Endodermal cell (in vitro differentiated cells): ENCODE measurements at regions not wholly inside any gene's neighbourhood (a gene's known extent, or its start where the extent isn't known, plus 50 kb on each side); places are given as distances from the start of the nearest gene placed in this dataset.

Experiments
- DNase-seq: peaks from one replicate; pipeline ENCODE4 v3.0.0-alpha.2; 2017
- H3K27ac ChIP-seq: 2 replicates; pipeline ENCODE4 v1.5.1; 2013; ENCODE audit warnings: mild to moderate bottlenecking, low read depth, low read length, moderate library complexity
- H3K27me3 ChIP-seq: 2 replicates; pipeline ENCODE4 v1.6.1; 2013; ENCODE audit warnings: mild to moderate bottlenecking, low read length, moderate library complexity; ENCODE audit not compliant: insufficient read depth, control insufficient read depth, poor library complexity, severe bottlenecking
- H3K36me3 ChIP-seq: 2 replicates; pipeline ENCODE4 v1.7.0; 2013; ENCODE audit warnings: mild to moderate bottlenecking, low read length, moderate library complexity; ENCODE audit not compliant: control insufficient read depth, insufficient read depth
- H3K4me1 ChIP-seq: one replicate; pipeline ENCODE4 v1.7.0; 2013; ENCODE audit warnings: low read length; ENCODE audit not compliant: control insufficient read depth, insufficient read depth
- H3K4me3 ChIP-seq: 2 replicates; pipeline ENCODE4 v1.5.1; 2013; ENCODE audit warnings: mild to moderate bottlenecking, low read length, moderate library complexity
- H3K9ac ChIP-seq: 2 replicates; pipeline ENCODE4 v1.6.1; 2013; ENCODE audit warnings: mild to moderate bottlenecking, low read length, moderate library complexity; ENCODE audit not compliant: poor library complexity, severe bottlenecking; ENCODE audit errors: extremely low read depth
- H3K9me3 ChIP-seq: 2 replicates; pipeline ENCODE4 v1.6.1; 2013; ENCODE audit warnings: mild to moderate bottlenecking, low read length, moderate library complexity; ENCODE audit not compliant: control insufficient read depth
- H3K27ac Mint-ChIP-seq: 2 replicates; pipeline ENCODE4 v1.8.0; 2020; ENCODE audit warnings: mixed read lengths
- H3K27me3 Mint-ChIP-seq: 2 replicates; pipeline ENCODE4 v1.8.0; 2021; ENCODE audit warnings: mild to moderate bottlenecking, mixed read lengths; ENCODE audit not compliant: insufficient read depth
- H3K36me3 Mint-ChIP-seq: 2 replicates; pipeline ENCODE4 v1.8.0; 2020; ENCODE audit warnings: low read depth, mixed read lengths
- H3K4me1 Mint-ChIP-seq: 2 replicates; pipeline ENCODE4 v1.8.0; 2020; ENCODE audit warnings: mixed read lengths
- H3K4me3 Mint-ChIP-seq: 2 replicates; pipeline ENCODE4 v1.8.0; 2020; ENCODE audit warnings: mild to moderate bottlenecking, moderate library complexity, mixed read lengths
- H3K9me3 Mint-ChIP-seq: 2 replicates; pipeline ENCODE4 v1.8.0; 2020; ENCODE audit warnings: mild to moderate bottlenecking, mixed read lengths
- CTCF ChIP-seq: fragments of 200-600 bp; sonication (generic); conservative IDR thresholded peaks from 2 replicates; pipeline ENCODE4 v1.5.0; 2021; ENCODE audit warnings: antibody characterized with exemption, mild to moderate bottlenecking
- WGBS, 2 experiments: methylation state at CpG; one replicate each; pipeline versions ENCODE4 v1.1.5 to v1.1.7; 2013; ENCODE audit warnings: missing lambda C conversion rate in 2 of 2, mixed read lengths in 1 of 2; ENCODE audit not compliant: insufficient coverage in 1 of 2, insufficient read length in 1 of 2; 5-methylcytosine and 5-hydroxymethylcytosine counted together

- TF ChIP-seq CTCF = no peak
- Mint-ChIP-seq H3K9me3 (peaks cover 10% of the 10 kb centered on the region), H3K4me3 (no peak overlapping the region), H3K27ac (no peak overlapping the region), H3K27me3 (no peaks in the 10 kb centered on the region), H3K36me3 (no peaks in the 10 kb centered on the region), H3K4me1 (peaks cover 3% of the 10 kb centered on the region)
- no peaks in the 10 kb centered on the region for H3K36me3 ChIP-seq
- no peak overlapping the region for H3K4me3 ChIP-seq
- H3K9ac ChIP-seq = no peak overlapping the region
- no peaks in the 10 kb centered on the region for H3K27me3 ChIP-seq
- peaks cover 14% of the 10 kb centered on the region for H3K9me3 ChIP-seq
- H3K4me1 ChIP-seq = no peaks in the 10 kb centered on the region
- WGBS, 2 experiments = 100% methylated on average over 1 of the region's 1 CpG; no CpG with 5 or more reads in 1 of the 2 experiments
- no peak for DNase-seq
- H3K27ac ChIP-seq = no peak overlapping the region
Observed at GRCh38 chr11:92623055-92623454, 346.4 kb upstream of the MTNR1B start.

GRCh38 chr11:92625894-92626293 lies 343.6 kb upstream of the MTNR1B start:
- no peaks in the 10 kb centered on the region for H3K27me3 Mint-ChIP-seq
- H3K4me3 Mint-ChIP-seq = no peak overlapping the region
- H3K4me3 ChIP-seq = no peak overlapping the region
- no peak for DNase-seq
- no peaks in the 10 kb centered on the region for H3K9me3 ChIP-seq
- no peak for TF ChIP-seq CTCF
- no peak overlapping the region for H3K27ac ChIP-seq
- 80 to 100% methylated on average over 1 of the region's 1 CpG for WGBS, 2 experiments
- H3K36me3 ChIP-seq = no peaks in the 10 kb centered on the region
- no peaks in the 10 kb centered on the region for H3K27me3 ChIP-seq
- no peaks in the 10 kb centered on the region for H3K36me3 Mint-ChIP-seq
- no peaks in the 10 kb centered on the region for H3K9me3 Mint-ChIP-seq
- no peak overlapping the region for H3K27ac Mint-ChIP-seq
- H3K9ac ChIP-seq = no peak overlapping the region
- H3K4me1 ChIP-seq = no peaks in the 10 kb centered on the region
- no peaks in the 10 kb centered on the region for H3K4me1 Mint-ChIP-seq

GRCh38 chr11:92626624-92627023 lies 342.8 kb upstream of the MTNR1B start:
- no peaks in the 10 kb centered on the region for H3K9me3 ChIP-seq
- Mint-ChIP-seq H3K9me3 (no peaks in the 10 kb centered on the region), H3K27ac (no peak overlapping the region), H3K4me3 (no peak overlapping the region), H3K4me1 (no peaks in the 10 kb centered on the region), H3K27me3 (no peaks in the 10 kb centered on the region), H3K36me3 (no peaks in the 10 kb centered on the region)
- no peak overlapping the region for H3K9ac ChIP-seq
- H3K4me1 ChIP-seq = no peaks in the 10 kb centered on the region
- no peak for DNase-seq
- no peak overlapping the region for H3K4me3 ChIP-seq
- no peaks in the 10 kb centered on the region for H3K27me3 ChIP-seq
- TF ChIP-seq CTCF = no peak
- H3K27ac ChIP-seq = no peak overlapping the region
- no peaks in the 10 kb centered on the region for H3K36me3 ChIP-seq
- 89% methylated on average over 1 of the region's 1 CpG; no CpG with 5 or more reads in 1 of the 2 experiments for WGBS, 2 experiments
